Spleen (tissue), 11 donors: ENCODE measurements at regions not wholly inside any gene's neighbourhood (a gene's known extent, or its start where the extent isn't known, plus 50 kb on each side); places are given as distances from the start of the nearest gene placed in this dataset.

Experiments
- DNase-seq: peaks from one replicate; pipeline ENCODE4 v3.0.0-alpha.2; 2020
- H3K27ac ChIP-seq, 8 donors: fragments of 200-600 bp; sonication (generic) in 7 of 8; 1 replicate in 4 of 8; 2 replicates in 4 of 8; pipeline versions ENCODE4 v1.5.0 to v1.8.0; 2016 to 2021; ENCODE audit warnings: inconsistent platforms in 4 of 8, mild to moderate bottlenecking in 4 of 8, moderate library complexity in 1 of 8
- H3K27me3 ChIP-seq, 7 donors: fragments of 200-600 bp; sonication (generic) in 6 of 7; replicated peaks in 1 of 7; 1 replicate in 4 of 7; 2 replicates in 3 of 7; pipeline versions ENCODE4 v1.5.0 to v1.8.0; 2016 to 2021; ENCODE audit warnings: inconsistent platforms in 3 of 7, mild to moderate bottlenecking in 1 of 7
- H3K36me3 ChIP-seq, 6 donors: fragments of 200-600 bp; sonication (generic) in 5 of 6; 1 replicate in 4 of 6; 2 replicates in 2 of 6; pipeline versions ENCODE4 v1.5.0 to v1.8.0; 2016 to 2021; ENCODE audit warnings: inconsistent platforms in 2 of 6
- H3K4me1 ChIP-seq, 6 donors: fragments of 200-600 bp; sonication (generic) in 5 of 6; 1 replicate in 3 of 6; 2 replicates in 3 of 6; pipeline versions ENCODE4 v1.5.0 to v1.8.0; 2016 to 2021; ENCODE audit warnings: inconsistent platforms in 3 of 6
- H3K4me3 ChIP-seq, 8 donors: fragments of 200-600 bp; sonication (generic) in 7 of 8; 1 replicate in 4 of 8; 2 replicates in 4 of 8; pipeline versions ENCODE4 v1.5.0 to v1.8.0; 2016 to 2021; ENCODE audit warnings: inconsistent platforms in 4 of 8, mild to moderate bottlenecking in 4 of 8, moderate library complexity in 2 of 8
- H3K9me3 ChIP-seq, 8 donors: fragments of 200-600 bp; sonication (generic) in 7 of 8; 1 replicate in 4 of 8; 2 replicates in 4 of 8; pipeline versions ENCODE4 v1.5.0 to v1.8.0; 2016 to 2021; ENCODE audit warnings: inconsistent platforms in 4 of 8
- CTCF ChIP-seq, 11 experiments: fragments of 200-600 bp in 7 of 11; fragments of 450-650 bp in 4 of 11; sonication (generic) in 4 of 11; IDR thresholded peaks in 8 of 11; conservative IDR thresholded peaks in 3 of 11; 1 replicate in 7 of 11; 2 replicates in 4 of 11; pipeline versions ENCODE4 v1.4.0 to v1.8.0; 2016 to 2021; ENCODE audit warnings: antibody characterized with exemption in 11 of 11, inconsistent platforms in 4 of 11, mild to moderate bottlenecking in 1 of 11
- POLR2A ChIP-seq, 3 donors: fragments of 450-650 bp; IDR thresholded peaks; one replicate each; pipeline ENCODE4 v1.5.1; 2017; ENCODE audit warnings: antibody characterized with exemption in 3 of 3, mild to moderate bottlenecking in 1 of 3
- POLR2AphosphoS5 ChIP-seq, 3 donors: sonication (generic); formaldehyde crosslinking; IDR thresholded peaks; one replicate each; pipeline ENCODE4 v1.5.1; 2017; ENCODE audit warnings: antibody characterized with exemption in 3 of 3
- WGBS, 5 donors: extraction: QIAGEN DNeasy Blood & Tissue Kit in 3 of 5; methylation state at CpG; one replicate each; pipeline versions ENCODE4 v1.1.5 to v1.1.7; 2013 to 2018; 5-methylcytosine and 5-hydroxymethylcytosine counted together
- intact Hi-C: fragments of 100-400 bp; cut with DNase I; formaldehyde crosslinking; loops from one replicate; pipeline ENCODE4 v1.15.0; 2023; ENCODE audit warnings: low total_unique reads
- donor health status: healthy with polysubstance abuse.
- donor health status: DM: no; HTN: no; CAD: no; lungs with moderate emphysema.
- donor health status: DM: no; HTN: no; CAD: no.
- donor health status: Bipolar disorder and iron deficiency.
- donor health status: healthy.
- donor health status: DM: no; HTN: no; CAD: no.
- donor health status: DM: yes; HTN: yes; CAD: no.

GRCh38 chr5:158599157-158599556, 500.6 kb downstream of the EBF1 start:
- Histone ChIP-seq H3K27me3 (no peaks in the 10 kb centered on the region), H3K9me3 (no peaks in the 10 kb centered on the region), H3K36me3 (no peaks in the 10 kb centered on the region), H3K27ac (no peak overlapping the region), H3K4me3 (no peak overlapping the region), H3K4me1 (peaks cover 0 to 13% (median 0%) of the 10 kb centered on the region in 6 donors)
- no peak for DNase-seq
- intact Hi-C loops: no loop called here
- 58 to 68% (median 64%) methylated on average over 2 of the region's 2 CpGs for WGBS, 5 donors
- TF ChIP-seq POLR2AphosphoS5 (IDR thresholded peaks at IDR 0.05) (no peak), CTCF (IDR thresholded peaks at IDR 0.05 in 8 of 11, conservative IDR thresholded peaks at IDR 0.05 in 3 of 11) (no peak), POLR2A (IDR thresholded peaks at IDR 0.05) (no peak)

GRCh38 chr5:158594595-158595242, 505.0 kb downstream of the EBF1 start:
- intact Hi-C loops: no loop called here

GRCh38 chr5:158593925-158594324, 505.8 kb downstream of the EBF1 start:
- H3K27me3 ChIP-seq: no peaks in the 10 kb centered on the region
- no peak for TF ChIP-seq POLR2A (IDR thresholded peaks at IDR 0.05)
- no peak for TF ChIP-seq POLR2AphosphoS5 (IDR thresholded peaks at IDR 0.05)
- no peak for TF ChIP-seq CTCF (IDR thresholded peaks at IDR 0.05 in 8 of 11, conservative IDR thresholded peaks at IDR 0.05 in 3 of 11)
- H3K9me3 ChIP-seq: no peaks in the 10 kb centered on the region
- no peak overlapping the region for H3K27ac ChIP-seq
- H3K36me3 ChIP-seq: no peaks in the 10 kb centered on the region
- DNase-seq: no peak
- intact Hi-C loops: no loop called here
- H3K4me3 ChIP-seq: no peak overlapping the region
- WGBS, 5 donors: 84 to 100% (median 92%) methylated on average over 1 of the region's 1 CpG
- peaks cover 0 to 16% (median 0%) of the 10 kb centered on the region in 6 donors for H3K4me1 ChIP-seq

More at GRCh38 chr5:158594595-158595242, 505.0 kb downstream of the EBF1 start:
- Histone ChIP-seq H3K4me3 (no peak overlapping the region), H3K4me1 (peaks cover 0 to 20% (median 0%) of the 10 kb centered on the region in 6 donors), H3K27me3 (no peaks in the 10 kb centered on the region), H3K9me3 (no peaks in the 10 kb centered on the region), H3K27ac (no peak overlapping the region), H3K36me3 (no peaks in the 10 kb centered on the region)
- 83 to 92% (median 89%) methylated on average over 5 of the region's 5 CpGs for whole genome bisulfite sequencing, 5 donors
- DNase-seq: no peak
- TF ChIP-seq POLR2AphosphoS5 (IDR thresholded peaks at IDR 0.05) (no peak), POLR2A (IDR thresholded peaks at IDR 0.05) (no peak), CTCF (IDR thresholded peaks at IDR 0.05 in 8 of 11, conservative IDR thresholded peaks at IDR 0.05 in 3 of 11) (no peak)

GRCh38 chr5:158591301-158591863, 508.3 kb downstream of the EBF1 start:
- peaks cover 0 to 8% (median 0%) of the 10 kb centered on the region in 6 donors for H3K4me1 ChIP-seq
- no peak overlapping the region for H3K4me3 ChIP-seq
- DNase-seq: no peak
- H3K36me3 ChIP-seq: no peaks in the 10 kb centered on the region
- H3K27ac ChIP-seq: no peak overlapping the region
- WGBS, 5 donors: 38 to 53% (median 46%) methylated on average over 7 of the region's 7 CpGs
- H3K27me3 ChIP-seq: peaks cover 0 to 4% (median 0%) of the 10 kb centered on the region in 7 donors
- H3K9me3 ChIP-seq: peaks cover 0 to 1% (median 0%) of the 10 kb centered on the region in 8 donors
- TF ChIP-seq POLR2AphosphoS5 (IDR thresholded peaks at IDR 0.05): no peak
- no peak for TF ChIP-seq CTCF (IDR thresholded peaks at IDR 0.05 in 8 of 11, conservative IDR thresholded peaks at IDR 0.05 in 3 of 11)
- no peak for TF ChIP-seq POLR2A (IDR thresholded peaks at IDR 0.05)
- intact Hi-C loops: no loop called here
